Cardiac septum (tissue), 1 donor: ENCODE measurements at regions not wholly inside any gene's neighbourhood (a gene's known extent, or its start where the extent isn't known, plus 50 kb on each side); places are given as distances from the start of the nearest gene placed in this dataset.
"Not testable (repeated sequence)": the region's sequence is repeated elsewhere in the genome, so short reads cannot be mapped to it uniquely, and the experiment has no call there.

ENCODE experiments used
- DNase-seq: peaks from one replicate; pipeline ENCODE4 v3.0.0-alpha.2; 2020; ENCODE audit warnings: low spot score
- intact Hi-C: fragments of 100-400 bp; cut with DNase I; formaldehyde crosslinking; loops from one replicate; pipeline ENCODE4 v1.14.0; 2022
- donor health status: DM: no; HTN: no; CAD: no.

- no peak for DNase-seq
- intact Hi-C loops = no loop called here
Observed at GRCh38 chr3:81378552-81379293, 382.7 kb downstream of the GBE1 start.

GRCh38 chr3:81375921-81376320, 385.5 kb downstream of the GBE1 start:
- intact Hi-C loops = no loop called here
- no peak for DNase-seq

GRCh38 chr3:81364411-81364810, 397.0 kb downstream of the GBE1 start:
- intact Hi-C loops = no loop called here
- no peak for DNase-seq

GRCh38 chr3:81363816-81364215, 397.6 kb downstream of the GBE1 start:
- intact Hi-C loops = no loop called here
- DNase-seq = no peak

- intact Hi-C loops = no loop called here
Observed at GRCh38 chr3:81354119-81354518, 407.3 kb downstream of the GBE1 start.

GRCh38 chr3:81352867-81353266, 408.6 kb downstream of the GBE1 start:
- intact Hi-C loops = no loop called here
- DNase-seq = no peak

More at GRCh38 chr3:81354119-81354518, 407.3 kb downstream of the GBE1 start:
- DNase-seq = no peak

GRCh38 chr3:81349816-81350340, 411.6 kb downstream of the GBE1 start:
- DNase-seq = no peak
- intact Hi-C loops = no loop called here

- no peak for DNase-seq
- intact Hi-C loops = no loop called here
Observed at GRCh38 chr3:81339040-81339845, 422.2 kb downstream of the GBE1 start.

- intact Hi-C loops = no loop called here
Observed at GRCh38 chr3:81336470-81336869, 425.0 kb downstream of the GBE1 start.

GRCh38 chr3:81329835-81330234, 431.6 kb downstream of the GBE1 start:
- intact Hi-C loops, DNase-seq: not testable (repeated sequence)

More at GRCh38 chr3:81336470-81336869, 425.0 kb downstream of the GBE1 start:
- DNase-seq = no peak

GRCh38 chr3:81326245-81326644, 435.2 kb downstream of the GBE1 start:
- no peak for DNase-seq
- intact Hi-C loops = no loop called here

- no peak for DNase-seq
- intact Hi-C loops = no loop called here
Observed at GRCh38 chr3:81320862-81321261, 440.6 kb downstream of the GBE1 start.

GRCh38 chr3:81315030-81315429, 446.4 kb downstream of the GBE1 start:
- intact Hi-C loops = no loop called here
- no peak for DNase-seq

GRCh38 chr3:81311321-81311720, 450.1 kb downstream of the GBE1 start:
- DNase-seq = no peak
- intact Hi-C loops = no loop called here

GRCh38 chr3:81308306-81308705, 453.1 kb downstream of the GBE1 start:
- intact Hi-C loops = no loop called here
- DNase-seq = no peak

- intact Hi-C loops = no loop called here
- DNase-seq = no peak
Observed at GRCh38 chr3:81307221-81307620, 454.2 kb downstream of the GBE1 start.

- intact Hi-C loops = no loop called here
- no peak for DNase-seq
Observed at GRCh38 chr3:81303321-81303720, 458.1 kb downstream of the GBE1 start.

GRCh38 chr3:81302045-81302444, 459.4 kb downstream of the GBE1 start:
- DNase-seq = no peak
- intact Hi-C loops = no loop called here

- intact Hi-C loops = no loop called here
- no peak for DNase-seq
Observed at GRCh38 chr3:81301230-81301629, 460.2 kb downstream of the GBE1 start.

- intact Hi-C loops = no loop called here
- no peak for DNase-seq
Observed at GRCh38 chr3:81300324-81300927, 461.0 kb downstream of the GBE1 start.
